ENCODE measurements at regions not wholly inside any gene's neighbourhood (a gene's known extent, or its start where the extent isn't known, plus 50 kb on each side); places are given as distances from the start of the nearest gene placed in this dataset.

DNA sequence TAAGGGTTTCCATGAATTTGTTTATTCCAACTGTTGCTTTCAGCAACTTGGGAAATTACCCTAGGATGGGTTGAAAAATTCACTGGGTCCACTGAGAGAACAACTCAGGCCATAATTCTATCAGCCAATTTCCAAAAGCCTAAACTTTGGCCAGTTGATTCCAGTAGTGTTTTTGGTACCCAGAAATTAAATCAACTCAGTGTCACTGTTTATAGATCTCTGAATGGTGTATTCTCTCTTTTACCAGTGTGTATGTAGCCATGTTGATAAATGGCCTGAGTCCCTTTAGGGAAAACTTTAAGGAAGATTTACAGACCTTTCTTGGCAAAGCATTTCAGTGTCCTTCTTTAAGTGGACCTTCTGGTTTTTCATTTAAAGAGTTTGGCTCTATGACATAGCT lies 636.4 kb downstream of the OTOL1 start:
- Histone ChIP-seq H3K79me2 (ENCODE audit: control insufficient read depth, insufficient read depth, low read length) (no peaks in the 10 kb centered on the region), H2AFZ (ENCODE audit: low read length) (no peak overlapping the region), H4K20me1 (ENCODE audit: control insufficient read depth, extremely low read depth, insufficient read depth, low read length) (no peaks in the 10 kb centered on the region), H3K4me2 (ENCODE audit: extremely low read depth, insufficient read depth, low read length) (no peak overlapping the region), H3K4me1 (ENCODE audit: control insufficient read depth, extremely low read depth, insufficient read depth, low read length) (no peaks in the 10 kb centered on the region), H3K27ac (ENCODE audit: insufficient read depth, low read length) (no peak overlapping the region), H3K27me3 (ENCODE audit: control insufficient read depth, insufficient read depth, low read length) (no peaks in the 10 kb centered on the region), H3K4me3 (replicated peaks in 1 of 4; ENCODE audit: control extremely low read depth in 1 of 4, insufficient read depth in 1 of 4, low read depth in 3 of 4, low read length in 4 of 4) (no peak overlapping the region), H3K9me3 (ENCODE audit: control insufficient read depth, insufficient read depth, low read depth, low read length) (no peaks in the 10 kb centered on the region), H3K9ac (ENCODE audit: insufficient read depth, low read length) (no peak overlapping the region), H3K36me3 (ENCODE audit: control insufficient read depth, insufficient read depth, low read length) (no peaks in the 10 kb centered on the region)
- TF ChIP-seq, protein P1, sequence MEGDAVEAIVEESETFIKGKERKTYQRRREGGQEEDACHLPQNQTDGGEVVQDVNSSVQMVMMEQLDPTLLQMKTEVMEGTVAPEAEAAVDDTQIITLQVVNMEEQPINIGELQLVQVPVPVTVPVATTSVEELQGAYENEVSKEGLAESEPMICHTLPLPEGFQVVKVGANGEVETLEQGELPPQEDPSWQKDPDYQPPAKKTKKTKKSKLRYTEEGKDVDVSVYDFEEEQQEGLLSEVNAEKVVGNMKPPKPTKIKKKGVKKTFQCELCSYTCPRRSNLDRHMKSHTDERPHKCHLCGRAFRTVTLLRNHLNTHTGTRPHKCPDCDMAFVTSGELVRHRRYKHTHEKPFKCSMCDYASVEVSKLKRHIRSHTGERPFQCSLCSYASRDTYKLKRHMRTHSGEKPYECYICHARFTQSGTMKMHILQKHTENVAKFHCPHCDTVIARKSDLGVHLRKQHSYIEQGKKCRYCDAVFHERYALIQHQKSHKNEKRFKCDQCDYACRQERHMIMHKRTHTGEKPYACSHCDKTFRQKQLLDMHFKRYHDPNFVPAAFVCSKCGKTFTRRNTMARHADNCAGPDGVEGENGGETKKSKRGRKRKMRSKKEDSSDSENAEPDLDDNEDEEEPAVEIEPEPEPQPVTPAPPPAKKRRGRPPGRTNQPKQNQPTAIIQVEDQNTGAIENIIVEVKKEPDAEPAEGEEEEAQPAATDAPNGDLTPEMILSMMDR (conservative IDR thresholded peaks at IDR 0.05 in 1 of 2, IDR thresholded peaks at IDR 0.05 in 1 of 2; ENCODE audit: low read depth in 1 of 2, low read length in 2 of 2), result no peak
- no peak for TF ChIP-seq EZH2 (IDR thresholded peaks at IDR 0.05; ENCODE audit: low read length, missing control alignments)
- DNase-seq (ENCODE audit: low read depth in 2 of 2), result no peak

DNA sequence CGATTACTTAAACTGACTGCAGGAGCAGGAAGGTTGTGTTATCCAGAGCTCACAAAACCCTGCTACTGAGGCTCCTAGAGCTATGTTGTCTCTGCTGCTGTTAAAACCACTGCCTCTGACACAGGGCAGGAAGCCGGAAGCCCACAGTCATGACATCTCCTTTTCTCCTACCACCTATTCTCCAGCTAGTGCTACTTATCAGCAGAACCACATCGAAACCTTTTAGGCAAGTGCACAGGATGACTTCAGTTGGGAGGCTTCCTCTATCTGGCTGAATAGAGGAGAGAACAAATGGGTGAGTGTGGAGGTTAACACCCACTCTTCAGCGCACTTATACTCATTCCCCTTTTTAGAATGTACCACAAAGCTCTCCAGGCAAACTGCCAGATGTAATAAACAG lies 638.0 kb downstream of the OTOL1 start:
- peak in 1 of 2 donors; percentile 44 for DNase-seq (ENCODE audit: low read depth in 2 of 2)
- H2AFZ ChIP-seq (ENCODE audit: low read length), result no peak overlapping the region
- TF ChIP-seq, protein P1 (conservative IDR thresholded peaks at IDR 0.05 in 1 of 2, IDR thresholded peaks at IDR 0.05 in 1 of 2; ENCODE audit: low read depth in 1 of 2, low read length in 2 of 2), result no peak
- TF ChIP-seq EZH2 (IDR thresholded peaks at IDR 0.05; ENCODE audit: low read length, missing control alignments), result no peak

DNA sequence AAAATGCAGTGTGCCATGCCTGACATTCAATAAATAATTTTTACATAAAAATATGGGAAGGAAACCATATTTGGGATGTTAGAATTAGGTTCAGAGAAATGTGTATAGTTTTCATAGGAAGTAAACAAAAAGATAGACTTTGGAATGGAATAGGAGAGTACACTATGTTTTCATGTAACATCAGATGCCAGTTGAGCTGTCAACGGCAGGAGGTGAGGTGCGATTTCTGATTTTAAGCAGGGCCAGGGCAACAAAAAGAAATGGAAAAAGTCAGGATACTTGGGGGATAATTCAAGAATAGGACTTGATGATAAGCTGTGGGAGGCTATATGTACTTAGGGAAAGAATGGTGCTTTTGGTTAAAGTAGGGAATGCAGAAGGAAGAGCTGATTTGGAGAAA lies 639.5 kb downstream of the OTOL1 start:
- H4K20me1 ChIP-seq (ENCODE audit: control insufficient read depth, extremely low read depth, insufficient read depth, low read length), result no peaks in the 10 kb centered on the region
- H3K9ac ChIP-seq (ENCODE audit: insufficient read depth, low read length), result no peak overlapping the region
- no peaks in the 10 kb centered on the region for H3K27me3 ChIP-seq (ENCODE audit: control insufficient read depth, insufficient read depth, low read length)
- no peaks in the 10 kb centered on the region for H3K36me3 ChIP-seq (ENCODE audit: control insufficient read depth, insufficient read depth, low read length)
- H3K79me2 ChIP-seq (ENCODE audit: control insufficient read depth, insufficient read depth, low read length), result no peaks in the 10 kb centered on the region
- H3K27ac ChIP-seq (ENCODE audit: insufficient read depth, low read length), result no peak overlapping the region
- H3K9me3 ChIP-seq (ENCODE audit: control insufficient read depth, insufficient read depth, low read depth, low read length), result no peaks in the 10 kb centered on the region
- no peak overlapping the region for H3K4me2 ChIP-seq (ENCODE audit: extremely low read depth, insufficient read depth, low read length)
- no peak overlapping the region for H3K4me3 ChIP-seq (replicated peaks in 1 of 4; ENCODE audit: control extremely low read depth in 1 of 4, insufficient read depth in 1 of 4, low read depth in 3 of 4, low read length in 4 of 4)
- TF ChIP-seq EZH2 (IDR thresholded peaks at IDR 0.05; ENCODE audit: low read length, missing control alignments), result no peak
- TF ChIP-seq, protein P1 (conservative IDR thresholded peaks at IDR 0.05 in 1 of 2, IDR thresholded peaks at IDR 0.05 in 1 of 2; ENCODE audit: low read depth in 1 of 2, low read length in 2 of 2), result no peak
- H2AFZ ChIP-seq (ENCODE audit: low read length), result no peak overlapping the region
- no peak for DNase-seq (ENCODE audit: low read depth in 2 of 2)
- no peaks in the 10 kb centered on the region for H3K4me1 ChIP-seq (ENCODE audit: control insufficient read depth, extremely low read depth, insufficient read depth, low read length)

More for the DNA sequence above, 638.0 kb downstream of the OTOL1 start:
- Histone ChIP-seq H3K4me2 (ENCODE audit: extremely low read depth, insufficient read depth, low read length) (no peak overlapping the region), H3K27me3 (ENCODE audit: control insufficient read depth, insufficient read depth, low read length) (no peaks in the 10 kb centered on the region), H3K36me3 (ENCODE audit: control insufficient read depth, insufficient read depth, low read length) (no peaks in the 10 kb centered on the region), H3K9ac (ENCODE audit: insufficient read depth, low read length) (no peak overlapping the region), H3K4me3 (replicated peaks in 1 of 4; ENCODE audit: control extremely low read depth in 1 of 4, insufficient read depth in 1 of 4, low read depth in 3 of 4, low read length in 4 of 4) (no peak overlapping the region), H3K27ac (ENCODE audit: insufficient read depth, low read length) (no peak overlapping the region), H3K79me2 (ENCODE audit: control insufficient read depth, insufficient read depth, low read length) (no peaks in the 10 kb centered on the region), H4K20me1 (ENCODE audit: control insufficient read depth, extremely low read depth, insufficient read depth, low read length) (no peaks in the 10 kb centered on the region), H3K9me3 (ENCODE audit: control insufficient read depth, insufficient read depth, low read depth, low read length) (no peaks in the 10 kb centered on the region), H3K4me1 (ENCODE audit: control insufficient read depth, extremely low read depth, insufficient read depth, low read length) (no peaks in the 10 kb centered on the region)
